ENCODE measurements at regions not wholly inside any gene's neighbourhood (a gene's known extent, or its start where the extent isn't known, plus 50 kb on each side); places are given as distances from the start of the nearest gene placed in this dataset.

- no peak for DNase-seq
- Histone ChIP-seq H3K9me3 (replicated peaks in 1 of 3) (no peaks in the 10 kb centered on the region), H3K36me3 (replicated peaks in 1 of 2) (no peaks in the 10 kb centered on the region), H3K27ac (no peak overlapping the region), H3K27me3 (no peaks in the 10 kb centered on the region), H3K4me3 (no peak overlapping the region), H3K4me1 (replicated peaks in 1 of 2) (peaks cover 0 to 2% of the 10 kb centered on the region in 2 donors)
- intact Hi-C loops (cut with DNase I), result no loop called here
- WGBS, 4 donors, result 86 to 92% (median 89%) methylated on average over 8 of the region's 8 CpGs
- TF ChIP-seq, protein P1, sequence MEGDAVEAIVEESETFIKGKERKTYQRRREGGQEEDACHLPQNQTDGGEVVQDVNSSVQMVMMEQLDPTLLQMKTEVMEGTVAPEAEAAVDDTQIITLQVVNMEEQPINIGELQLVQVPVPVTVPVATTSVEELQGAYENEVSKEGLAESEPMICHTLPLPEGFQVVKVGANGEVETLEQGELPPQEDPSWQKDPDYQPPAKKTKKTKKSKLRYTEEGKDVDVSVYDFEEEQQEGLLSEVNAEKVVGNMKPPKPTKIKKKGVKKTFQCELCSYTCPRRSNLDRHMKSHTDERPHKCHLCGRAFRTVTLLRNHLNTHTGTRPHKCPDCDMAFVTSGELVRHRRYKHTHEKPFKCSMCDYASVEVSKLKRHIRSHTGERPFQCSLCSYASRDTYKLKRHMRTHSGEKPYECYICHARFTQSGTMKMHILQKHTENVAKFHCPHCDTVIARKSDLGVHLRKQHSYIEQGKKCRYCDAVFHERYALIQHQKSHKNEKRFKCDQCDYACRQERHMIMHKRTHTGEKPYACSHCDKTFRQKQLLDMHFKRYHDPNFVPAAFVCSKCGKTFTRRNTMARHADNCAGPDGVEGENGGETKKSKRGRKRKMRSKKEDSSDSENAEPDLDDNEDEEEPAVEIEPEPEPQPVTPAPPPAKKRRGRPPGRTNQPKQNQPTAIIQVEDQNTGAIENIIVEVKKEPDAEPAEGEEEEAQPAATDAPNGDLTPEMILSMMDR (IDR thresholded peaks at IDR 0.05), result no peak
- no peak for TF ChIP-seq POLR2A (IDR thresholded peaks at IDR 0.05)
Measured at GRCh38 chr3:81891055-81891895, 129.8 kb upstream of the GBE1 start.

DNA sequence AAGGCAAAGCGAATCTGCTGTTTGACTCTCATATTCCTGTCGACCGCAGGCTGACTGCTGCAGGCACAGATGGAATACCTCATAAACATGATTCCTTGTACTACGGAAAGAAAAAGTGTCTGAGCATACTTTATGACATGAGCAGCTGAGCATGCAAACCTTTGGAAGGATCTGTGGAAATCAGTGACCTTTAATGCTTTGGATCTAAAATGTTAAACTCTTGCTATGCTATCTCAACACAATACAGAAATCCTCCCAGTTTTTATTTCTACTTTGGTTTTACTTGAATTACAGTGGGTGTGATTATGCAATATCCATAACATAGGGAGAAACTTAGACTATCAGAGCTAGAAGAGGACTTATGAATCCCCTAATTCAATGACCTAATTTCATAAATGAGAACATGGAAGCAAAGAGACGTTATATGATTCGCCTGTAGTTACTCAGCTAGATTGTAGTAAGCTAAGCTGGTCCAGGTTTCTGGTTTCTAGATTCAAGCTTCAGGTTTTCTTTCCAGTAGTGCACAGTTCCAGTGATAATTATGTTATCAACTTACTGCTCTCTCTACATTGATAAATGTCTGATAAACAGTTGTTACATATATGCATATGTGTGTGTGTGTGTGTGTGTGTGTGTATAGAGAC lies 127.6 kb upstream of the GBE1 start:
- 58 to 70% (median 63%) methylated on average over 6 of the region's 6 CpGs for WGBS, 4 donors
- H3K27me3 ChIP-seq, result no peaks in the 10 kb centered on the region
- intact Hi-C loops (cut with DNase I), result no loop called here
- H3K36me3 ChIP-seq (replicated peaks in 1 of 2), result no peaks in the 10 kb centered on the region
- TF ChIP-seq POLR2A (IDR thresholded peaks at IDR 0.05), result no peak
- TF ChIP-seq, protein P1 (IDR thresholded peaks at IDR 0.05), result no peak
- peaks cover 0 to 8% of the 10 kb centered on the region in 2 donors for H3K4me1 ChIP-seq (replicated peaks in 1 of 2)
- no peak overlapping the region for H3K27ac ChIP-seq
- no peaks in the 10 kb centered on the region for H3K9me3 ChIP-seq (replicated peaks in 1 of 3)
- DNase-seq, result no peak
- no peak overlapping the region for H3K4me3 ChIP-seq

DNA sequence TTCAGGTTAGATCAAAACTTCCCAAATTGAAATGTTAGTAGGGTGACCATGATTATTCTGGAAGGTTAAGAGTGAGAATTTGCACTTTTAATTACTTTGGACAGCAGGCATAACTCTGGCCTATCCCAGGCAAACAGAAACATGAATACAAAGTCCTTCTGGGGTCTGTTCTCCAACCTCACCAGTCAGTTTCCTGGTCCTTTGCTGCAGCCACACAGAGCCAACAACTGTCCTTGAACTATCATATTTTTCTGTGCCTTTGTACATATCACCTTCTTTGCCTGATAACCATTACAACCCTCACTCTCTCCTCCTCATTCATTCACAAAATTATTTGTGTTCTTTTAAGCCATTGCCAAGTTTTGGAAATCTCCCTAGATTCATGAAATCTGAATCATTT lies 126.0 kb upstream of the GBE1 start:
- Histone ChIP-seq H3K27me3 (no peaks in the 10 kb centered on the region), H3K4me1 (replicated peaks in 1 of 2) (peaks cover 0 to 8% of the 10 kb centered on the region in 2 donors), H3K27ac (peak overlapping the region in 1 of 5 donors; percentile 23), H3K4me3 (no peak overlapping the region), H3K36me3 (replicated peaks in 1 of 2) (no peaks in the 10 kb centered on the region), H3K9me3 (replicated peaks in 1 of 3) (no peaks in the 10 kb centered on the region)
- intact Hi-C loops (cut with DNase I), result no loop called here
- DNase-seq, result no peak
- TF ChIP-seq, protein P1 (IDR thresholded peaks at IDR 0.05), result no peak
- TF ChIP-seq POLR2A (IDR thresholded peaks at IDR 0.05), result no peak

DNA sequence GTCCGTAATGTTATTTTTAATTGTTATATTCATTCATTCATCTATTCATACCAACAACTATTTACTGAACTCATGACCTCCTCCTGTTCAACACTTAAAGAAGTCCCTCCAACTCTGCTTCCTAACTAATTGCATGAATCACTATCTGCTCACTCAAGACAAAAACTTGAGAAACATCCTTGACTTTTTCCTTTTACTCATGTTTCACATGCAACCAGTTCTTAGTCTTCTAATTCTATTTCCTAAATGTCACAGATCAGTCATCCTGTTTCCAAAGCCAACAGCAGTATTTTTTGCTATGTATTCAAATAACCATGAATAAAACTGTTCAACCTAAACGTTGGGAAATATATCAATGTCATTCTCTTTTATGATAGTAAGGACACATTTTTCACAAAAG lies 124.6 kb upstream of the GBE1 start:
- no peaks in the 10 kb centered on the region for H3K27me3 ChIP-seq
- H3K9me3 ChIP-seq (replicated peaks in 1 of 3), result no peaks in the 10 kb centered on the region
- TF ChIP-seq, protein P1 (IDR thresholded peaks at IDR 0.05), result no peak
- TF ChIP-seq POLR2A (IDR thresholded peaks at IDR 0.05), result no peak
- no peak for DNase-seq
- H3K4me1 ChIP-seq (replicated peaks in 1 of 2), result peaks cover 0 to 8% of the 10 kb centered on the region in 2 donors
- peak overlapping the region in 1 of 5 donors; percentile 43 for H3K27ac ChIP-seq
- H3K36me3 ChIP-seq (replicated peaks in 1 of 2), result no peaks in the 10 kb centered on the region
- no peak overlapping the region for H3K4me3 ChIP-seq
- intact Hi-C loops (cut with DNase I), result no loop called here
- WGBS, 4 donors, result 35 to 54% (median 38%) methylated on average over 2 of the region's 2 CpGs
